ENCODE measurements at regions not wholly inside any gene's neighbourhood (a gene's known extent, or its start where the extent isn't known, plus 50 kb on each side); places are given as distances from the start of the nearest gene placed in this dataset.
"Not testable (repeated sequence)": the region's sequence is repeated elsewhere in the genome, so short reads cannot be mapped to it uniquely, and the experiment has no call there.

DNA sequence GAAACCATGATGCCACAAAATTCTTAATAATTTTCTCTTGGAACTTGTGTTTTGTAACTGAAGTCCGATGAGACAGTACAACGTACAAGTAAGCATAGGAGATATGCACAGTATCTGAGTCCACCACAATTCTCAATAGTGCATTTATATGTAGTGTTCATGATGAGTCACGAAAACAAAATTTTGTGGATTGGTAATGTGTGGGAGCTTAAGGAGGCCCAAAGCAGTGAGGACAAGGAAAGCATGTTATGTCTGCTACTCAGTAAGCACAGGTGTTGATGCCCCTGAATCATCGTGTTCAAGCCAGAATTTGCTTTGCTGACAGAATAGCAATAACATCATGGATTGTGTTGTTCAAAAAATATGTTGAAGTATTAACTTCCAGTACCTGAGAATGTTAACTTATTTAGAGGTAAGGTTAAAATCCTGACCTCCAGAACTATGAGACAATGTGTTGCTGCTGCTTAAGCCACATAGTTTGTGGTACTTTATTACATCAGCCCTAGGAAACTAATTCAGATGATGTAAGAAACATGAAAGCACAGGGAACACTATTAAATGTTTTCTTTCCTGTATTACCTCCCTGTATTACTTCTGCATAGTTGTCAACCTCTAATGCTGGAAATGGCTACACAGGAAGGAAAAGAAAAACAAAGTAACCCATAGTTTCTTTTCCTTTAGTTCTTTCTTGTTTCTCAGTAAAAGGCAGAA, 201.3 kb downstream of the SLITRK6 start:
- DNase-seq = no peak

DNA sequence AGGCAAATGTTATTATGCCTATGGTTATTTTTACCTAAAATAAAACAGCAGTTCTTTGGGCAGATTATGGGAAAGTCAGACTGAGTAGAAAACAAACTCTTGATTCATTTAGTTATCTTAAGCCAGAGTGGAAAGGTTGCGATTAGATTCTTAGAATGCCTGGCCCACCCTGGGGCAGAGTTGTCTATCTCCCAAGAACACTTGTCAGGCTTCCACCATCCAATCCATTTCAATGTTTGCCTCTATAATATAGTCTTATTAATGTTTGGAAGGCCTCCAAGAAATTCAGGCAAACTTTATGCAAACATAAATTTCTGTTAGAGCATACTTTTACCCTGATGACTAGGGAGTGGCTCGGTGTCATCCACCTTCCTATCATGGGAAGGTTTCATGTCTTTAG, 207.0 kb downstream of the SLITRK6 start:
- DNase-seq = no peak

DNA sequence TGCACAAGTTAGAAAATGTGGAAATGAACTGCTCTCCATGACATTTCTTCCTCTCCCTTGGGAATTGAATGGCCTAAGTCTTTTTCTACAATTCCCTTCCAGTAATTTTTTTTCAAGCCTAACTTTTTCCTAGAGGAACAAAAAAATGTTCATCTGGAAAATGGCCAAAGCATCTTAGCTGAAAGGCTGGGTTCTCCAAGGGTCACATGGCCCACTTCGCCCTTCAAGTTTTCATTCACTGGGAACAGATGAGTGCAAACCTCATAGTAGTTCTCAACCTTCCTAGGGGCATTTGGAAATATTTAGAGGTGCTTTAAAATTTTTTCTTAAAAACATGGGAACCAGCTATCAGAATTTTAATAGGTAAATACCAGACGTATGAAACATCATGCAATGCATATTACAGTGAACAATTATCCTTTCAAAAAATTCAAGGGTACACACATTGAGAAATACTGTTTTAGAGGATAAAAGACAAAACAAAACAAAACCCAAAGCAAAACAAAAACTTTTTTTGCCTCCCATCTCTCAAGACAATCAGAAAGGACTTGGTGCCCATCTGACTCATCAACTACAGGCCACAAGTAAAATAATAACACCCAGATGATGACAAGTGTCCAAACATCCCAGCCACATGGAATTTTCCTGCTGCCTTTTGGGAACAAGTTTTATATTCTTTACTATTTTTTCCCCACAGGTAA, 208.8 kb downstream of the SLITRK6 start:
- no peak for DNase-seq

DNA sequence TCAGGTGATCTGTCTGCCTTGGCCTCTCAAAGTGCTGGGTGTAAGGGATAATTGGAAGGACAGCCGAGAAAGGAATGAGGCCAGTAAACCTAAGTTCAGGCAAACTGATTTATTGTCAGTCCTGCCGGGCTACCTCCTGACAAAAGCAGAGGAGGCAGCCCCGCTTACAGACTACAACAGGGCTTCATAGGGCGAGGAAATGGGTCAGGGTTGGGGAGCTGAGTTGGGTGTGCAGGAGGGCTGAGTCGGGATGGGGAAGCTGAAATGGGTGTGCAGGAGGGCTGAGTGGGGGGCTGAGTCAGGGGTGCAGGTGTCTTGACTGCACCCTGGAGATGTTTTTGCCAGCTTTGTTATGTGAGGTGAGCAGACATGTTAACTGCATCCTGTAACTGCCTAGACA, 210.2 kb downstream of the SLITRK6 start:
- DNase-seq = no peak

DNA sequence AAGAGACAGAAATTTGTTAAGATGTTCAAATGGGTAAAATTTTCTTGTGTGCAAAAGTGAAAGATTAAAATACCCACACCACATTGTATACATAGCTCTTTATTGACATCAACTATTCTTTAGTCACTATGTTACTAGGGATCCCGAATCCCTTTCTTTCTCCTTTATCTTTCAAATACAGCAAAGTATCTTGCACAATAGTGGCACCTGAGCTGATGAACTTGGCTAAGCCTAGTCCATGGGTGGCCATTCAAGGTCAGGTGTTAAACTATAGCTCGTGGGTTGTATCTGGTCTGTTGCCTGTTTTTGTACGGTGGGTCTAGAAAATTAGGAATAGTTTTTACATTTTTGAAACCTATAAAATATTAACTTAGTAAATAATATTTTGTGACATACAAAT, 210.9 kb downstream of the SLITRK6 start:
- DNase-seq = no peak

DNA sequence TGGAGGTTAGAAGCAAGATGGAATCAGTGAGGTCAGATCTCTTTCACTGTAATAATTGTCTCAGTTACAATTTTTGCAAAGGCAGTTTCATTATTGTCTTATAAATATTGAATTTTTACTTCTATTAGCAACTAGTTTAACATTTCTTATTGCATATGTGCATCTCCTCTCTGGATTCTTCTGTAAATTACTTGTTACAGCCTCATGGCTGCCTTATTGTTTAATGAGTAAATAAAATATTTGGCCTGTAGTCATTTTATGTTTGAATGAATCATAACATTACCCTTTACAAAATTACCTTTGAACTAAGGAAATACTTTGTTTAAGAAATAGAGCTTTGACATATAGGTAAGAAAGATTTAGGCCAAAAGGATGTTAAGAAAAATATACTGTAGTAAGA, 212.4 kb downstream of the SLITRK6 start:
- no peak for DNase-seq

DNA sequence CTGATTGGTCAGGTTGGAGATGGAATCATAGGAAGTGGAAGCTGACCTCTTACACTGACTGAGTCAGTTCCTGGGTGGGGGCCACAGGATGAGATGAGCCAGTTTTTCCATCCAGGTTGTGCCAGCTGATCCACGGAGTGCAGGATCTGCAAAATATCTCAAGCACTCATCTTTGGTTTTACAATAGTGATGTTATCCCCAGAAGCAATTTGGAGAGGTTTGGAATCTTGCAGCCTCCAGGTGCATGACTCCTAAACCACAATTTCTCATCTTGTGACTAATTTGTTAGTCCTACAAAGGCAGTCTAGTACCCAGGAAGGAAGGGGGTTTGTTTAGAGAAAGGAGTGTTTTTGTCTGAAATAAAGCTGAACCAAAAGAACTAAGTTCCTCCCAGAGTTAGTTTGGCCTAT, 212.8 kb downstream of the SLITRK6 start:
- no peak for DNase-seq

DNA sequence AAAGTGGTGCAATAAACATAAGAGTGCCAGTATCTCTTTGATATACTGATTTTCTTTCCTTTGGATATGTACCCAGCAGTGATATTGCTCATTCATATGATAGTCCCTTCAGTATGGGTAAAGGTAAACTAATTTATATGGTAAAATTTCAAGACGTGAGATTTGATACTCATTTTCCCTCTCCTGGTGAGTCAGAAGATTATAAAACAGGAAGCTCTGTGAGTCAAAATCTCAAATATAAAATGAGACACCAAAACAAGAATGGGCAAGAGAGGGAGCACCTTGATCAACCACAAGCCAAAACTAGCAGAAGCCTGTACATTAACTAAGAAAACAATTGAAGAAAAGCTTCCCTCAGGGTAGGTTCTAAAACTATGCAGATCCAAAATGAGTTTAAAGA, 216.3 kb downstream of the SLITRK6 start:
- no peak for DNase-seq

DNA sequence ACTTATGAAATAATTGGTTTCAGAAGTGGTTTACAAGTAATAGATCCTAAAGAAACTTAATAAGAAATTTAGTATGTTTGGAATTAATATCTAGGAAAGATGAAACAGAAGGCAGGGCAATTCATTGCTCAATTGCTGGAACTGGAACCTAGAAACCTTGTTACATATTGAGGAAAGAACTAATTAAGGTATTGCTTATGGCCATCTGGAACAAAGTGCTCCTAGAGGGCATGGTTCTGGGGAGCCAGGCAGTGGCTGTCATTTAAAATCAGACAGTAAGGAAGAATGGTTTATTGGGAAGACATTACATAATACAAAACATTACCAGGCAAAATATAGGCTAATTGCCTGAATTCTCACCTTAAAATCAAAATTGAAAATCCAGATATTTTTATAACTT, 224.1 kb downstream of the SLITRK6 start:
- no peak for DNase-seq

DNA sequence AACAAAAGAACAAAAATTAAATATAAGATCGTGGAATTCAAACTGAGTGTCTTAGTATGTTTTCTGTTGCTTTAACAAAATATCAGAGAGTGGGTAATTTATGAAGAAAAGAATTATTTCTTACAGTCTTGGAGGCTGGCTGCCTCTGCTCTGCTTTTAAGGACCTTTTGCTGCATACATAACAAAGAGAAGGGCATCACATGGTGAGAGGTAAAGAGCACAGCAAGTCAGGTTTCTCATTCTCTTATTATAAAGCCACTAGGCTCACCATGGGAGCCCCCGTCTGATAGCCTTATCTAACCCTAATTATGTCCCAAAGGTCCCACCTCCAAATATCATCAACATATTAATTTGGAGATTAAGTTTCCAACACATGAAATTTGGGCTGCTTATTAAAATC, 231.3 kb downstream of the SLITRK6 start:
- DNase-seq = no peak

DNA sequence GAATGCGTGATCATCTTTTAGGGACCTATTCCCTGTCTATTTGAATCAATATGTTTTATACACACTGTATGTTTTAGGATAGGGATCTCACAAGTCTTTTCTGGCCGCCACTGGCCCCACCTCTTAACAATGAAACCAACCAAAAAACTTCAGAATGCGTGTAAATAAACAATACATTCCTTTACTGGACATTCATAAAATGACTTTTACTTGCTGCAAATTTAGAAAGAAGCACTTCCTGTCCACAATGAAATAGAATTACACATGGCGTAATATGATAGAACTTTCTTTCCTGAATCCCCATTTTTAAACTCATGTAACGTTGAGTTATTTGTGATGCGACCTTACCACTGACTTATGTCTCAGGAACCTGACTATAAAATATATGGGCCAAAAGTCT, 233.6 kb downstream of the SLITRK6 start:
- DNase-seq = no peak

DNA sequence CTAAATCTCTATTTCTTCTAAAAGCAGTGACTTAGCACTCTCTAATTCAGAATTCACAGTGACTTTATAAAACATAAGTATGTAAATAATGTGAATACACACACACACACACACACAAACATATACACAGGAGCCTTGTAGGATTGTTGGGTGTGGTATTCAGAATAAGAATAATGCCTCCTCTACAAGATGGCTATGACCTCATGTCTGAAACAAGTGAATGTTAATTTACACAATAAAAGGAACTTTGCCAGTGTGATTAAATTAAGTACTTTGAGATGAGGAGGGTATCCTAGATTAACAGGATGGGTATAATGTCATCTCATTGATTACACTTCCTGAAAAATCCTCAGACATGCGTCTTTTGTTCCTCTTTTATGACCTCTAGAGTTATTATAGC, 234.6 kb downstream of the SLITRK6 start:
- DNase-seq = no peak

DNA sequence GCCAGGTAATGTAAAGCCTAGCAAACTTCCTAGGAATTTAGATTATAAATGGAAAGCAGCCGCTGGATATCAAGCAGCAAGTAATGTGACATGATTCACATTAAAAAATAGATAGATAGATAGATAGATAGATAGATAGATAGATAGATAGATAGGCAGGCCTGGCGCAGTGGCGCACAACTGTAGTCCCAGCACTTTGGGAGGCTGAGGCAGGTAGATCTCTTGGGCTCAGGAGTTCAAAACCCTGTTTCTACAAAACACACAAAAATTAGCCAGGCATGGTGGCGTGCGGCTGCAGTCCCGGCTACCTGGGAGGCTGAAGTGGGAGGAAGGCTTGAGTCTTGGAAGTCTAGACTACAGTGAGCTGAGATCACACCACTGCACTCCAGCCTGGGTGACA, 236.9 kb downstream of the SLITRK6 start:
- no peak for DNase-seq

DNA sequence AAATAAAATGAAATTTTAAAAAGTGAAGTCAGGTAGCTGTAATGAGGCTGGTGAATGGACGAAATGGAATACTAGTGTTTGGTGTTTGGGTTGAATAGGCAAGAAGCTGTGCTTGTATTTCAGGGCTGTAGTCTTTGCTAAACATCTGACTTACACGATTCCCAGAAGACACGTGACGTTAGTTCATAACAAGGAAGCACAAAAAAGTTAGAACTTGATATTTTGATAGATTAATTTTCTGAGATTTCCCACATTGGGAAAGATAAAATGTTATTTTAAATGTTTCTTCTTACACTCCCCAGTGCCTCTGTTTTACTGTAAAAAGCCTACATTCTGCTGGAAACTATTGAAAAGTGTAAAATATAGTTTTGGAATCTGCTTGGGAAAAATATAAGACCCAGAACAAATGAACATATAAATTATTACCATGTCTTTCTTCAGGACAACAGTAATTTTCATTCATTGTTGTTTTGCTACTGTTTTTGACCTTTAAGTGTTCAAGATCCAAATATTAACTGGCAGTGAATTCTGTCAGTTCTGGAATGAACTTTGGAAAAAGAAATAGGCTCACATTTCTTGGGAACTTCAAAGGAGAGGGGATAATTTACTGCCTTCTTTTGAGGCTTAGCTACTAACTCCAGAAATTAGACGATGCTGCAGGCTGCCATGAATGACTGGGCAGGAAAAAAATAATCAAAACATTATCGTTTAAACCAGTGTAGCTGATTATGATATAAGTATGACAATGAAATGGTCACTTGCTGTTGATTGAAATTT, 241.3 kb downstream of the SLITRK6 start:
- DNase-seq = no peak

DNA sequence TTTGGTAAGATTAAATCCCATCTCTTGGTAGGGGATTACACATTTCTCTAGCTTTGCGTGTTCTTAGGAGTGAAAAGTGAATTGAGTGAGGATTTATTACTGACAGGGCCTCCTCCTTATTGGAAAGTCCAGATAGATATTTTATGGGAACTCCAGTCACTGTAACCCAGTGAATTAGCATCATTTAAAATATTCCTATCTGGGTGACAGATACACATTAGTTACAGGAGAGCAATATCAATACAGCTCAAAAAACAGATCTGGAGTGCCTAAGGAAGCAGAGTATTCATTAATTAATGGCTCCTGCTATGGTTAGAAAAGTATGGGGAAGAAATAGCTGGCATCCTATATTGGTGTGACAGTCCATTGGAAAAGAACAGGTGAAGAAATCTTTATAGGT, 248.2 kb downstream of the SLITRK6 start:
- DNase-seq = no peak

DNA sequence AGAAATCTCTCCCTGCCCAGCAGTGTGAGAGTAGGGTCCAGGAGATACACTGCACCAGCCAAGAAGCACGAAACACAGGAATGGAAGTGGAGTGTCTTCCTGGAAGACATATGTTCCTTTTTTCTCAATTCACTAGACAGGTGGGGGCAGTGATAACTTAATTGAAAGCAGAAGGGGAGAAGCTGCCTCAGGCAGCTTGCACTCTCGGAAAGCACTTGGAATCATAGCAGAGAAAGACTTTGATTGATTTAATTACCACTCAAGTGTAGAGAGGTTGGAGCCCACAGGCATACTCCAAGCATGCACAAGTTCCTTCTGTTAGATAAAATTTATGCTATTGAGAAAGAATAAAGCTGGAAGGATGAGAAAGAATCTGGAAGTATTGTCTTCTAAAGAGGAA, 249.4 kb downstream of the SLITRK6 start:
- no peak for DNase-seq

DNA sequence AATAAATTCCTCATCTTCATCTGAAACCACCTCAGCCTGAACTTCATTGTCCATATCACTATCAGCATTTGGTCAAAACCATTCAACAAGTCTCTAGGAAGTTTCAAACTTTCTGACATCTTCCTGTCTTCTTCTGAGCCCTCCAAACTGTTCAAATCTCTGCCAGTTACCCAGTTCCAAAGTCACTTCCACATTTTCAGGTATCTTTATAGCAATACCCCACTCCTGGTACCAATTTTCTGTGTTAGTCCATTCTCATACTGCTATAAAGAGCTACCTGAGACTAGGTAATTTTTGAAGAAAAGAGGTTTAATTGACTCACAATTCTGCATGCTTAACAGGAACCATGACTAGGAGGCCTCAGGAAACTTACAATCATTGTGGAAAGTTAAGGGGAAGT, 250.4 kb downstream of the SLITRK6 start:
- DNase-seq = not testable (repeated sequence)

DNA sequence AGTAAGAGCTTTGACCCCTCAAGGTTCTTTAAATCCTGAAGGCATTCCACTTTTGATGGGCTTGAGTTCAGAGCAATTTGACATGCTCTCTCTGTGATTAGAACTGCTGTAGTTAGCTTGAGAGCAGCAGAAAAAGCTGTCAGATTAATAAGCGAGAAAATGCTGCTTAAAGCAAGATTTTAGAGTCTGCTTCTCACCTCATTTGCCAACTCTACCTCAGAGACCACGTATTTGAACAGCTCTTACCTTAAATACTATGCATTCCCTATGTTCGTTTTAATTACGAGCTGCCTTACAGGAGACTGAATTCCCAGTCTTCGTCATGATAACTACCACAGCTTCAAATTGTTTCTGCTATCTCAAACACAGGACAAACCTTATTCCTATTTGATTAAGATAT, 253.4 kb downstream of the SLITRK6 start:
- no peak for DNase-seq

DNA sequence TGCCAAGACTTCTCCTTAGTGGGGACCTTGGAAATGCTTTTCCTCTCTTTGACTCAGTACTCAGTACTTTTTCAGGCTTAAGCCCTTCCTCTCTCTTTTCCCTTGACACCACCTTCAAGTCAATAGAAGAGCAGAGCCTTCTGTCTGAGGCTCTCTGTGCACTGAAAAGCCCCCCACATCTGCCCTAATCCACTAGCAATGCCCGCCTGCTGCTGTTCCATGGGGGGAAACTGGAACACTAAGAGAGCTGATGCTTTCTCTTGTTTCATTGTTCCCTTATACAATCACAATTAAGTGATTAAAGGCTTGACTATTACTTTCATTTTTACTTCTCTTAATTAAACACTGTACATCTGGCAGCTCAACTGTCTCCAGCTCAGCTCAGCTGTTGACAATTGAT, 254.5 kb downstream of the SLITRK6 start:
- DNase-seq = no peak

DNA sequence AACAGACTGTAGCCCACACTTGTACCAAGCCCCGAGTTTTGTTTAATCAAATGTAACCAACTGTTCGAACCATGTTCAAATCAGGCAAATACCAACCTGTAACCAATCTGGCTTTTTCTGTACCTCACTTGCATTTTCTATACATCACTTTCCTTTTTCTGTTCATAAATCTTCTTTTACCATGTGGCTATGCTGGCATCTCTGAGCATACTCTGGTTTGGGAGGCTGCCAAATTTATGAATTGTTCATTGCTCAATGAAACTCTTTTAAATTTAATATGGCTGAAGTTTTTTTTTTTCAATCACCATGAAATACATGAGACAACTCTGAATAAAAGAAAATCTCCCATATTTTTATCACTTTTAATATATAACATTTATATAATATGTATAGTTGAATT, 256.1 kb downstream of the SLITRK6 start:
- DNase-seq = no peak

DNA sequence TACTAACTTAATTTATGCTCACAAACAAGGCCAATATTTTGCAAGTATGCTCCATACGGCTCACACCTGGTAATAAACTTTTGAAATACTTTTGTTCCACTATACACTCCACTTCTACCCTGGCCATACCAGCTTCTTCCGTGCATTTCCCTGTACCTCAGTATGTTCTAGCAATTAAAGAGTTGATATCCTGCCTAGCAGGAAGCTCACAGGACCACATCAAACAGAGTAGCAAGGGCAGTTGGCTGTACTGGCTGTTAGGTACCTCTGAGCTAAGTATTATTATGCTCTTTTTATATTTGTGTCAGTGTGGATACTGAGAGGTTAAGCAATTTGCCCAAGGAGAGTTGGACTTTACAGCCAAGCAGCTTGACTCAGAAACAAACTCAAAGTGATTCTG, 257.7 kb downstream of the SLITRK6 start:
- DNase-seq = no peak

DNA sequence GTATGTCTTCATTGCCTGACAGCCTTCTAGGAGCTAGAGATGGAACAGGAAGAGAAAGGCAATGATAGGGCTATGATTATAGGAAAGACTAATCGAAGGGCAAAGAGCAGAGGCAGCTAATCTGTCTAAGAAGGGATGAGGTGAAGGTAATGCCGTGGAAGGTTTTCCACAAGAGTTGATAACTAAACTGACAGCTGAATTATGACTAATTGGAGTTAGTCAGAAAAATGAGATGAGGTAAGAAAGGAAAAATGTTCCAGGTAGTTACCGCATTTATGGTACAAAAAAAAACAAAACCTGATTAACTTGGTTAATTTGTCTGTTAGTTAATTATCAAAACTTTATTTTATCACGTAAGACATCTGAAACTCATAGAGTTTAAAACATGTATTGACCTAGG, 260.3 kb downstream of the SLITRK6 start:
- DNase-seq = no peak

DNA sequence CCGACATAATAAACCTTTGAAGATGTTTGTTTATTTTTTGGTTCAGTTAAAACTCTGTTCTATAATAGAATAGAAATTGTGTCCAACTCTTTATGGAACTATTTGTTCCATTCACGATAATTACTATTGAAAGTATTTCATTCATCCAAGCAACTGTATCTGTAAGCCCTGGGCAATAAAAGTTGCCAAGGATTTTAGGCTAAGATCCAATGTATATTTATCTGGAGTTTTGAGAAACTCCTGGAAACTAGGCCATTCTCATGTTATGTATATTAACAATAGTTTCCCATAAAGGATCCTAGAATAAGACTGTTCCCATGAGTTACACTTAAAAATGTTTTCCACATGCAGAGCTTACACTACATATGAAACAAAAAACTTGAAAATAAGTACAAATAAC, 261.6 kb downstream of the SLITRK6 start:
- no peak for DNase-seq

DNA sequence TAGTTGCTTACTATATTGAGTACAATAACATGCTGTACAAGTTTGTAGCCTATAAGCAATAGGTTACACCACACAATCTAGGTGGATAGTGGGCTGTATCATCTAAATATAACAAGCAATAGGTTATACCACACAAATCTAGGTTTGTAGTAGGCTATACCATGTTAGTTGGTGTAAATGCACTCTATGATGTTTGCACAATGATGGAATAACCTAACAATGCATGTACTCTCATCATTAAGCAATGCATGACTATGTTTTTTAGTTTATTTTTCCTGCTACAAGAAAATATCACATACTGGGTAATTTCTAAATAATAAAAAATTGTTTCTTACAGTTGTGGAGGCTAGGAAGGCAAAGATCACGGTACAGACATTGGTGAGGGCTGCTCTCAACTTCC, 262.5 kb downstream of the SLITRK6 start:
- no peak for DNase-seq
